Ectodermal cell (in vitro differentiated cells): ENCODE measurements at regions not wholly inside any gene's neighbourhood (a gene's known extent, or its start where the extent isn't known, plus 50 kb on each side); places are given as distances from the start of the nearest gene placed in this dataset.

Experiments
- H3K27ac ChIP-seq: 2 replicates; pipeline ENCODE4 v1.7.0; 2013; ENCODE audit warnings: mild to moderate bottlenecking, low read depth, low read length; ENCODE audit not compliant: insufficient read depth, poor library complexity, severe bottlenecking
- H3K27me3 ChIP-seq: 2 replicates; pipeline ENCODE4 v1.7.0; 2013; ENCODE audit warnings: mild to moderate bottlenecking, low read length; ENCODE audit not compliant: insufficient read depth, control insufficient read depth, poor library complexity, severe bottlenecking
- H3K36me3 ChIP-seq: one replicate; pipeline ENCODE4 v1.7.0; 2013; ENCODE audit warnings: low read length; ENCODE audit not compliant: control insufficient read depth, insufficient read depth
- H3K4me1 ChIP-seq: one replicate; pipeline ENCODE4 v1.7.0; 2013; ENCODE audit warnings: low read length; ENCODE audit not compliant: control insufficient read depth, insufficient read depth
- H3K4me3 ChIP-seq: 2 replicates; pipeline ENCODE4 v1.7.0; 2013; ENCODE audit warnings: low read depth, low read length, control low read depth; ENCODE audit not compliant: insufficient read depth
- H3K9me3 ChIP-seq: 2 replicates; pipeline ENCODE4 v1.7.0; 2013; ENCODE audit warnings: mild to moderate bottlenecking, low read length, moderate library complexity; ENCODE audit not compliant: control insufficient read depth
- WGBS, 2 experiments: methylation state at CpG; one replicate each; pipeline ENCODE4 v1.1.7; 2013; ENCODE audit warnings: missing lambda C conversion rate in 2 of 2; 5-methylcytosine and 5-hydroxymethylcytosine counted together

DNA sequence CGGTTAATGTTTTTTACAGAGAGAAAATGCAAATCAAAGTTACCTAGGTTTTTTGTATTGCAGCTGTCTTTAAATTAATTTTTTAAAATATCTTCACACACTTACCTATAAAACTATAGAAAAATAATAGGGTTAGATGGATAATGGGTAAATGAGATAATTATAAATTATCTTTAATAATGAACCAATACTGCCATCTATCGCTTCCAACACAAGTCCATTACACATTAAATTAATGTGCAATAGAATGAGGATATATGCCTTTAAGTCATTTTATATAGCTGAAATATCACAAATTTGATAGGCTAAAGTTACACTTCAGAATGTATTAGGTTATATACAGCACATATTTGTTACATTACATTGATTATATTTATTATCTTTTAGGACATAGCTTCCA is 2212.8 kb downstream of the MRPL39 start:
- no peak overlapping the region for H3K4me3 ChIP-seq
- H3K27me3 ChIP-seq, result no peaks in the 10 kb centered on the region
- WGBS, 2 experiments, result no CpG with 5 or more reads among the region's 2 CpGs
- no peak overlapping the region for H3K27ac ChIP-seq
- no peaks in the 10 kb centered on the region for H3K36me3 ChIP-seq
- H3K9me3 ChIP-seq, result no peaks in the 10 kb centered on the region
- no peaks in the 10 kb centered on the region for H3K4me1 ChIP-seq

DNA sequence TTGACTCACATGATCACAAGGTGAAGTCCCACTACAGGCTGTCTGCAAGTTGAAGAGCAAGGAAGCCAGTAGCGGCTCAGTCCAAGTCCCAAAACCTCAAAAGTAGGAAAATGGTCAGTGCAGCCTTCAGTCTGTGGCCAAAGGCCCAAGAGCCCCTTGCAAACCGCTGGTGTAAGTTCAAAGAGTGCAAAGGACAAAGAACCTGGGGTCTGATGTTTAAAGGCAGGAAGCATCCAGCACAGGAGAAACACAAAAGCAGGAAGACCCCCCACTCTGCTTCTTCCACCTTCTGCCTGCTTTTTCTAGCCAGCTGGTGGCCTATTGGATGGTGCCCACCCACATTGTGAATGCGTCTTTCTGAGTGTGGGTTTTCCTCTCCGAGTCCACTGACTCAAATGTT is 2222.6 kb downstream of the MRPL39 start:
- no peaks in the 10 kb centered on the region for H3K9me3 ChIP-seq
- H3K4me1 ChIP-seq, result no peaks in the 10 kb centered on the region
- 6 to 7% methylated on average over 3 to 4 of the region's 4 CpGs for WGBS, 2 experiments
- H3K27me3 ChIP-seq, result no peaks in the 10 kb centered on the region
- H3K27ac ChIP-seq, result no peak overlapping the region
- H3K36me3 ChIP-seq, result no peaks in the 10 kb centered on the region
- H3K4me3 ChIP-seq, result no peak overlapping the region

DNA sequence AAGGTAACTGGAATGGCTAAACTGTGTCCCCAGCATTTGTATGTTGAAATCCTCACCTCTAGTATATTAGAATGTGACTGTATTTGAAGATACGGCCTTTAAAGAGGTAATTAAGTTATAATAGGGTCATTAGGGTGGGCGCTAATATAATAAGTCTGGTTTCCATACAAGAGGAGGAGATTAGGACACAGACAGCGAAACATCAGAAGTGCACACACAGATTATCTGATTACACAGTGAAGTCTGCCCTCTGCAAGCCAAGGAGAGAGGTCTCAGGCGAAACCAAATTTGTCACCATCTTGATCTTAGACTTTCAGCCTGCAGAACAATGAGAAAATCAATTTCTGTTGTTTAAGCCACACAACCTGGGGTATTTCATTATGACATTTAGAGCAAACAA is 2233.1 kb downstream of the MRPL39 start:
- H3K36me3 ChIP-seq, result no peaks in the 10 kb centered on the region
- 94 to 96% methylated on average over 4 of the region's 4 CpGs for WGBS, 2 experiments
- no peaks in the 10 kb centered on the region for H3K27me3 ChIP-seq
- H3K27ac ChIP-seq, result no peak overlapping the region
- H3K4me3 ChIP-seq, result no peak overlapping the region
- no peaks in the 10 kb centered on the region for H3K9me3 ChIP-seq
- no peaks in the 10 kb centered on the region for H3K4me1 ChIP-seq

DNA sequence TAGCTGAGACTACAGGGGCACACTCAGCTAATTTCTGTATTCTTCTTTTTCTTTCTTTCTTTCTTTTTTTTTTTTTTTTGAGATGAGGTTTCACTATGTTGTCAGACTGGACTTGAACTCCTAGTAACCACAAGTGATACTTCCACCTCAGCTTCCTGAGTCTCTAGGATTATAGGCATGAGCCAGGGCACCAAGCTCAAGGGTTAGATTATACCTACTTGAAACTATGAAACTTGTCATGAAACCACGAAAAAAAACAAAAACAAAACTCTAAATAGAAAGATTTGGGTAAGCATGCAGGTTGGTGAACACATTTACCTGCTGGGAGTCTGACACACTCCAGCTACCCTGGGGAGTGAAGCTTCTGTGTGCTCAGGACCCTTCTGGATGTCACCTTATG is 2250.4 kb downstream of the MRPL39 start:
- H3K9me3 ChIP-seq, result no peaks in the 10 kb centered on the region
- no peaks in the 10 kb centered on the region for H3K4me1 ChIP-seq
- H3K4me3 ChIP-seq, result no peak overlapping the region
- H3K27me3 ChIP-seq, result no peaks in the 10 kb centered on the region
- H3K36me3 ChIP-seq, result no peaks in the 10 kb centered on the region
- H3K27ac ChIP-seq, result no peak overlapping the region
- 86 to 100% methylated on average over 1 of the region's 1 CpG for WGBS, 2 experiments

DNA sequence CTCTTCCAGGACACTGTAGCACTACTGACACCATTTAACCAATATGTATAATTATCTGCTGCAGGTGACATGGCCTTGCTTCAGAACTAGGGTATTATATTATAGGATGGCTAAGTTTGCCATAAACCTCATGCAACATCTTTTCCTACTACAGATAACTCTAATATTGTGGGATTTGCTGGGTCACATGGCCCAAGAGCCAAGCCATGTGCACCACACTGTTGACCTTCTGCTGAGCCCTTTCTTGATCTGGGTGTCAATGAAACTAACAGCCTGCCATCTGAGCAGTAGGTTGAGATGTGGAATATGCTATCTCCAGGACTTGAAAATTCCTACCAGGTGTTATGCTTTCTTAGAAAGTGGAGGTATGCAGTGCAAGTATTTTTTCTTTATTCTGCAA is 2291.1 kb downstream of the MRPL39 start:
- Histone ChIP-seq H3K4me3 (no peak overlapping the region), H3K27ac (no peak overlapping the region), H3K4me1 (no peaks in the 10 kb centered on the region), H3K9me3 (no peaks in the 10 kb centered on the region), H3K36me3 (no peaks in the 10 kb centered on the region), H3K27me3 (no peaks in the 10 kb centered on the region)

DNA sequence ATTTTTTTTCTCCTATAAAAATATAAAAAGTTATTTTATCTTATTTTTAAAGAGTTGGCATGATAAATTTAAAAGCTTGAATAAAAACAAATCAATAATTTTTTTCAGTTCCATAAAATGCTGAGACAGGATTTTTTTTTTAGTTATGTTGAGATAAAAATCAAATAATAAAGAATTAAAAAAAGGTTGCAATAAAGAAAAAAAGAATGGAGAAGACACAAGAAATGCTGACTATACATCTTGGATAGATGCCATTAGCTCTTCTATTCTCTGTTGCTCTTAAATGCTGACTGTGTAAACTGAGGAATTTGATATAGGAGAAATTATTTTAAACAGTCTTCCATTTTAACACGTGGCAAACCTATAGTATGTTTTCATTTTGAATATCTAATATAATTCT is 2298.5 kb downstream of the MRPL39 start:
- no peaks in the 10 kb centered on the region for H3K36me3 ChIP-seq
- no CpG with 5 or more reads among the region's 1 CpG for whole genome bisulfite sequencing, 2 experiments
- H3K4me3 ChIP-seq, result no peak overlapping the region
- no peaks in the 10 kb centered on the region for H3K9me3 ChIP-seq
- H3K27ac ChIP-seq, result no peak overlapping the region
- no peaks in the 10 kb centered on the region for H3K4me1 ChIP-seq
- no peaks in the 10 kb centered on the region for H3K27me3 ChIP-seq

DNA sequence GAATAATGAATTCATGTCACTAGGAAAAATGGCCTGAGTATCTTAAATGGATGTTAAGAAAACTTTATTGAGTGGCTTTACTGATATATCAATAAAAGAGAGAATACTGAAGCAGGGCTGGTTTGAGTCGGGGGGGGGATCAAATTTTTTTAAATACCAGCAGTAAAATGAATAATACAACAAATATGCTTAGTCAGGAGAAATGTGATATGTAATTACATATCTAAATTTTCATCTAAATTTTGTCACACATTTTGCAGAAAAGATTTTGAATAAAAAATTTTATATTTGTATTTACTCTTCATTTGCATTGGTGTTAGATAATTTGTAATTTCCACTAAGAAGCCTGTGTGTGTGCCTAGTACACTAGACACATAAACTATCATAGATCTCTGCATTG is 2300.2 kb downstream of the MRPL39 start:
- Histone ChIP-seq H3K27ac (no peak overlapping the region), H3K36me3 (no peaks in the 10 kb centered on the region), H3K9me3 (no peaks in the 10 kb centered on the region), H3K27me3 (no peaks in the 10 kb centered on the region), H3K4me3 (no peak overlapping the region), H3K4me1 (no peaks in the 10 kb centered on the region)
- no CpG with 5 or more reads among the region's 1 CpG for WGBS, 2 experiments

DNA sequence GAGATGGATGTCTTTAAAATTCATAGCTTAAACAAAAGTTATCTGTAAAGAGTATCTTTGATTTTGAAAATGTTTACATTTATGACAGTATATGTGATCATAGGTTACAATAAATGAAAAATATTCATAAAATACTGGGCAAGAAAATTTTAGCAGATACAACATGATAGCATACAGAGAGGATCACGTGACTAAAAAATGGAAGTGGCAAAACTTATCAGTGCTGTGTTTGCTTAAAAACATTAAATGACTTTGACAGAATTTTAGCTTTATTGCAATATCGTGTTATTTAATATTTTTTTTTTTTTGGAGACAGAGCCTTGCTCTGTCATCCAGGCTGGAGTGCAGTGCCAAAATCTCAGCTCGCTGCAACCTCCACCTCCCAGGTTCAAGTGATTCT is 2294.1 kb downstream of the NCAM2 start:
- 95 to 98% methylated on average over 3 of the region's 3 CpGs for WGBS, 2 experiments
- H3K36me3 ChIP-seq, result no peaks in the 10 kb centered on the region
- no peak overlapping the region for H3K4me3 ChIP-seq
- no peak overlapping the region for H3K27ac ChIP-seq
- H3K9me3 ChIP-seq, result no peaks in the 10 kb centered on the region
- H3K4me1 ChIP-seq, result no peaks in the 10 kb centered on the region
- no peaks in the 10 kb centered on the region for H3K27me3 ChIP-seq

DNA sequence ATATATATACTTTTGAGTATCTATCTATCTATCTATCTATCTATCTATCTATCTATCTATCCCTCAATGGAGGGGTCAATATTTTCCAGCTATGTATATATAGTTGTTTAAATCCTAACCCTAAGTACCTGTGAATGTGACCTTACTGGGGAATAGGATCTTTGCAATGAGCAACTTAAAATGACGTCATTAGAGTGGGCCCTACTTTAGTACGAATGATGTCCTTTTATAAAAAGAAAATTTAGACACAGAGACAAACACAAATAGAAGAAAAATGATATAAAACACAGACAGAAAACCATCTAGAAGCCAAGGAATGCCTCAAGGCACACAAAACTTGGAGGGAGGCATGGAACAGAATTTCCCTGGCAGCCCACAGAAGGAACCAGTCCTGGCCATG is 2283.7 kb downstream of the NCAM2 start:
- Histone ChIP-seq H3K36me3 (no peaks in the 10 kb centered on the region), H3K27me3 (no peaks in the 10 kb centered on the region), H3K4me3 (no peak overlapping the region), H3K9me3 (no peaks in the 10 kb centered on the region), H3K27ac (no peak overlapping the region), H3K4me1 (no peaks in the 10 kb centered on the region)
- WGBS, 2 experiments, result 85% methylated on average over 2 of the region's 2 CpGs; no CpG with 5 or more reads in 1 of the 2 experiments

DNA sequence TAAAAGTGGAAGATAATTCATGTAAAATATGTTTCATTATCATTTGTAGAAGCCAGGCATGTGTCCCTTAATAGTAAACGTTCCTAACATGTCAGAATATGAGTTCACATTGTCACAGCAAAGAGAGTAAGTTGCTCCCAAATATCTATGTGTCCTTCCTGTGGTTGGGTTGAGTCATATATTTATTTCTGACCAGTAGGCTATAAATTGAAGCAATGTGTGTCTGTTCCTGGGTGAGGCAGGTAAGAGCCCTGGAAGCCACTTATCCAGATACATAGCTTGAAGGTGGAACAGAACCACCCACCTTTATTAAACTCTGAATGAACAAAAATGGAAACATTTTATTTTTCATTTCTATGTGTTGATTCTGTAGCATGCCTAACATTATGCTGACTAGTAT is 2251.6 kb downstream of the NCAM2 start:
- Histone ChIP-seq H3K4me1 (no peaks in the 10 kb centered on the region), H3K36me3 (no peaks in the 10 kb centered on the region), H3K27ac (no peak overlapping the region), H3K4me3 (no peak overlapping the region), H3K27me3 (no peaks in the 10 kb centered on the region), H3K9me3 (no peaks in the 10 kb centered on the region)
- 100% methylated on average over 1 of the region's 1 CpG for WGBS, 2 experiments

DNA sequence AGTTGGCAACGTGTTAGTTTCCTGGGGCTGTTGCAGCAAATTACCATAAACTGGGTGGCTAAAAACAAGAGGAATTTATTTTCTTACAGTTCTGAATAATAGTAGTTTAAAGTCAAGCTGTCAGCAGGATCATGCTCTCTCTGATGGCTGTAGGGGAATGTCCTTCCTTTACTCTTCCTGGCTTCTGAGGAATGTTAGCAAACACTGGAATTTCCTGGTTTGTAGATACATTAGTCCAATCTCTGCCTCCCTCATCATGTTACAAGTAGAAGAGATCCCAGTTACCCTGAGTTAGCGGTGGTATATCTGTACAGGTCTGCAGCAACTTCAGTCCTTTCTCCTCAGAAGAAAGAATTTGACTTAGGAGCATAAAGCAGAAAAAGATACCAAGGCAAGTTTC is 2249.1 kb downstream of the NCAM2 start:
- Histone ChIP-seq H3K4me1 (no peaks in the 10 kb centered on the region), H3K36me3 (no peaks in the 10 kb centered on the region), H3K4me3 (no peak overlapping the region), H3K9me3 (no peaks in the 10 kb centered on the region), H3K27me3 (no peaks in the 10 kb centered on the region), H3K27ac (no peak overlapping the region)
- 74 to 86% methylated on average over 2 of the region's 2 CpGs for WGBS, 2 experiments
